Caco-2 (cell line): ENCODE measurements at regions not wholly inside any gene's neighbourhood (a gene's known extent, or its start where the extent isn't known, plus 50 kb on each side); places are given as distances from the start of the nearest gene placed in this dataset.

Experiments
- BruUV-seq: library from RNA; stranded (reverse); fragments of 400-500 nt; replicated peaks from 2 replicates; lab custom pipeline; 2021; lab: Mats Ljungman, UMichigan
- CTCF ChIA-PET: fragments of 300-600 bp; sonication (Branson Sonifier 250); formaldehyde crosslinking; loops from one replicate; lab custom pipeline; 2022; ENCODE audit warnings: antibody characterized with exemption; lab: Charles Lee
- POLR2A ChIA-PET: fragments of 300-600 bp; sonication (Branson Sonifier 250); formaldehyde crosslinking; loops from one replicate; lab custom pipeline; 2022; ENCODE audit warnings: antibody characterized with exemption; lab: Charles Lee
- DNase-seq, 2 experiments: peaks; one replicate each; pipeline versions ENCODE4 v3.0.0 to v3.0.0-alpha.2; 2020 to 2022
- H3K27me3 ChIP-seq: replicated peaks from 2 replicates; pipeline ENCODE4 v1.6.0; 2011; ENCODE audit warnings: low read length; ENCODE audit not compliant: control insufficient read depth, insufficient read depth
- H3K36me3 ChIP-seq: 2 replicates; pipeline ENCODE4 v1.5.1; 2011; ENCODE audit warnings: low read length; ENCODE audit not compliant: control insufficient read depth, insufficient read depth
- H3K4me1 ChIP-seq: fragments of 250-450 bp; sonication (Bioruptor Pico); 2 replicates; pipeline ENCODE4 v1.5.1; 2020; ENCODE audit warnings: mild to moderate bottlenecking
- H3K4me3 ChIP-seq: 2 replicates; pipeline ENCODE4 v1.5.1; 2011; ENCODE audit warnings: low read depth, mild to moderate bottlenecking, control low read depth, low read length
- H3K9me3 ChIP-seq: fragments of 250-450 bp; sonication (Bioruptor Pico); 2 replicates; pipeline ENCODE4 v1.5.1; 2020; ENCODE audit warnings: mild to moderate bottlenecking, moderate library complexity
- H3K27ac Mint-ChIP-seq: one replicate; pipeline ENCODE4 v1.8.0; 2022; ENCODE audit warnings: mixed read lengths; ENCODE audit not compliant: unreplicated experiment
- H3K27me3 Mint-ChIP-seq: one replicate; pipeline ENCODE4 v1.8.0; 2022; ENCODE audit warnings: mixed read lengths; ENCODE audit not compliant: insufficient read depth, unreplicated experiment
- H3K36me3 Mint-ChIP-seq: one replicate; pipeline ENCODE4 v1.8.0; 2022; ENCODE audit warnings: mild to moderate bottlenecking, mixed read lengths; ENCODE audit not compliant: insufficient read depth, unreplicated experiment
- H3K4me1 Mint-ChIP-seq: one replicate; pipeline ENCODE4 v1.8.0; 2022; ENCODE audit warnings: low read depth, mixed read lengths; ENCODE audit not compliant: unreplicated experiment
- H3K4me3 Mint-ChIP-seq: one replicate; pipeline ENCODE4 v1.8.0; 2022; ENCODE audit warnings: mild to moderate bottlenecking, moderate library complexity, mixed read lengths; ENCODE audit not compliant: unreplicated experiment
- H3K9me3 Mint-ChIP-seq: one replicate; pipeline ENCODE4 v1.8.0; 2022; ENCODE audit warnings: mixed read lengths; ENCODE audit not compliant: unreplicated experiment
- intact Hi-C: fragments of 100-400 bp; cut with micrococcal nuclease; formaldehyde crosslinking; loops from one replicate; pipeline ENCODE4 v1.10.0; 2022; ENCODE audit not compliant: unreplicated experiment
- TF ChIP-seq, protein P1 (sequence below), 2 experiments: fragments of 200-600 bp in 1 of 2; IDR thresholded peaks; 1 replicate in 1 of 2; 2 replicates in 1 of 2; pipeline versions ENCODE4 v1.5.1 to v1.8.0; 2011 to 2022; ENCODE audit warnings: antibody characterized with exemption in 1 of 2, control low read depth in 1 of 2, inconsistent platforms in 1 of 2, low read depth in 1 of 2, low read length in 1 of 2, mild to moderate bottlenecking in 1 of 2, moderate library complexity in 1 of 2; ENCODE audit not compliant: insufficient read depth in 1 of 2, severe bottlenecking in 1 of 2, unreplicated experiment in 1 of 2

- Histone ChIP-seq H3K36me3 (no peaks in the 10 kb centered on the region), H3K27me3 (peaks cover 1% of the 10 kb centered on the region), H3K9me3 (no peaks in the 10 kb centered on the region), H3K4me1 (peaks cover 5% of the 10 kb centered on the region; the same call in 1 of the 2 replicates), H3K4me3 (no peak overlapping the region)
- peaks cover 11% of the 10 kb centered on the region for H3K4me1 Mint-ChIP-seq
- no peaks in the 10 kb centered on the region for H3K36me3 Mint-ChIP-seq
- POLR2A ChIA-PET: no interaction called here
- no peak overlapping the region for H3K27ac Mint-ChIP-seq
- intact Hi-C loops: no loop called here
- TF ChIP-seq, protein P1, sequence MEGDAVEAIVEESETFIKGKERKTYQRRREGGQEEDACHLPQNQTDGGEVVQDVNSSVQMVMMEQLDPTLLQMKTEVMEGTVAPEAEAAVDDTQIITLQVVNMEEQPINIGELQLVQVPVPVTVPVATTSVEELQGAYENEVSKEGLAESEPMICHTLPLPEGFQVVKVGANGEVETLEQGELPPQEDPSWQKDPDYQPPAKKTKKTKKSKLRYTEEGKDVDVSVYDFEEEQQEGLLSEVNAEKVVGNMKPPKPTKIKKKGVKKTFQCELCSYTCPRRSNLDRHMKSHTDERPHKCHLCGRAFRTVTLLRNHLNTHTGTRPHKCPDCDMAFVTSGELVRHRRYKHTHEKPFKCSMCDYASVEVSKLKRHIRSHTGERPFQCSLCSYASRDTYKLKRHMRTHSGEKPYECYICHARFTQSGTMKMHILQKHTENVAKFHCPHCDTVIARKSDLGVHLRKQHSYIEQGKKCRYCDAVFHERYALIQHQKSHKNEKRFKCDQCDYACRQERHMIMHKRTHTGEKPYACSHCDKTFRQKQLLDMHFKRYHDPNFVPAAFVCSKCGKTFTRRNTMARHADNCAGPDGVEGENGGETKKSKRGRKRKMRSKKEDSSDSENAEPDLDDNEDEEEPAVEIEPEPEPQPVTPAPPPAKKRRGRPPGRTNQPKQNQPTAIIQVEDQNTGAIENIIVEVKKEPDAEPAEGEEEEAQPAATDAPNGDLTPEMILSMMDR (IDR thresholded peaks at IDR 0.05; ENCODE audit: insufficient read depth in 1 of 2, low read depth in 1 of 2, low read length in 1 of 2, severe bottlenecking in 1 of 2, unreplicated experiment in 1 of 2): no peak
- no TSS peak for BruUV-seq
- H3K27me3 Mint-ChIP-seq: peaks cover 13% of the 10 kb centered on the region
- no peak for DNase-seq
- H3K9me3 Mint-ChIP-seq: no peaks in the 10 kb centered on the region
- no peak overlapping the region for H3K4me3 Mint-ChIP-seq
- CTCF ChIA-PET: interaction anchor here (0.6 kb wide), 1 partner anchor 539 kb away, joined by 5 read pairs; no protein-coding TSS in a partner anchor
Measured at GRCh38 chr9:129256959-129257713, 79.1 kb upstream of the IER5L start.

DNA sequence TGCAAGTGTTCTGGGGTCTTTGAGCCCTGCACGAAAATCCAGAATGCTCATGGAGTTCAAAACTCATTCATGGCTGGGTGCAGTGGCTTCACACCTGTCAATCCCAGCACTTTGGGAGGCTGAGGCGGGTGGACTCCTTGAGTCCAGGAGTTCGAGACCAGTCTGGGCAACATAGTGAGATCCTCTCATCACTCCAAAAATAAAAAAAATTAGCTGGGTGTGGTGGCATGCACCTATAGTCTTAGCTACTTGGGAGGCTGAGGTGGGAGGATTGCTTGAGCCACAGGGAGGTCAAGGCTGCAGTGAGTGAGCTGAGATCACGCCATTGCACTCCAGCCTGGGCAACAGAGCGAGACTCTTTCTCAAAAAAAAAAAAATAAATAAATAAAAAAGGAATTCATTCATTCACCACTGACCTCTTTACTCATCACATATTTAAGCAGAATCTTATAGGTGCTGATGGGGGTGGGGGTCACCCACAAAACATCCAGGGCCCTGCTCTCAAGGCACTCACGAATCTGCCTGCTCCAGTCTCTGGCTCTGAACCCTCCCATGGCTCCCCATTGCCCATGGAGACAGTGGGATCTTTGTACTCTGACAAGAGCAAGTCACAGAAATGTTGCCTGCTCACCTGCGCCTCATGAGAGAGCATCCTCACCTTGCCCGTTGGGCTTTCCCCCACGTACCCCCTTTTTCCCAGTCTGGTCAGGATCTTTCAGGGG is 76.7 kb upstream of the IER5L start:
- no peaks in the 10 kb centered on the region for H3K36me3 Mint-ChIP-seq
- peaks cover 10% of the 10 kb centered on the region for H3K4me1 Mint-ChIP-seq
- no peak overlapping the region for H3K4me3 Mint-ChIP-seq
- Histone ChIP-seq H3K4me3 (no peak overlapping the region), H3K9me3 (no peaks in the 10 kb centered on the region), H3K4me1 (peaks cover 5% of the 10 kb centered on the region; the same call in 1 of the 2 replicates), H3K27me3 (peaks cover under 1% of the 10 kb centered on the region; the same call in 1 of the 2 replicates), H3K36me3 (no peaks in the 10 kb centered on the region)
- H3K27me3 Mint-ChIP-seq: peaks cover 8% of the 10 kb centered on the region
- no peak for DNase-seq
- no peak overlapping the region for H3K27ac Mint-ChIP-seq
- POLR2A ChIA-PET: interaction anchor here (0.6 kb wide), 1 partner anchor 220 kb away, joined by 3 read pairs; no protein-coding TSS in a partner anchor
- H3K9me3 Mint-ChIP-seq: peaks cover under 1% of the 10 kb centered on the region
- TF ChIP-seq, protein P1 (IDR thresholded peaks at IDR 0.05; ENCODE audit: insufficient read depth in 1 of 2, low read depth in 1 of 2, low read length in 1 of 2, severe bottlenecking in 1 of 2, unreplicated experiment in 1 of 2): no peak
- no TSS peak for BruUV-seq
- CTCF ChIA-PET: no interaction called here
- intact Hi-C loops: no loop called here

GRCh38 chr9:129253803-129254381 is 75.8 kb upstream of the IER5L start:
- H3K27me3 Mint-ChIP-seq: peaks cover under 1% of the 10 kb centered on the region
- ChIA-PET CTCF (no interaction called here), POLR2A (interaction anchor here (0.6 kb wide), 1 partner anchor 219 kb away, joined by 3 read pairs; no protein-coding TSS in a partner anchor)
- intact Hi-C loops: no loop called here
- TF ChIP-seq, protein P1 (IDR thresholded peaks at IDR 0.05; ENCODE audit: insufficient read depth in 1 of 2, low read depth in 1 of 2, low read length in 1 of 2, severe bottlenecking in 1 of 2, unreplicated experiment in 1 of 2): no peak
- H3K4me1 ChIP-seq: peaks cover 4% of the 10 kb centered on the region; the same call in 1 of the 2 replicates
- no peaks in the 10 kb centered on the region; the same call in 1 of the 2 replicates for H3K27me3 ChIP-seq
- peaks cover 9% of the 10 kb centered on the region for H3K9me3 Mint-ChIP-seq
- no peaks in the 10 kb centered on the region for H3K36me3 Mint-ChIP-seq
- no peak for DNase-seq
- H3K4me1 Mint-ChIP-seq: peaks cover 1% of the 10 kb centered on the region
- no peak overlapping the region for H3K4me3 Mint-ChIP-seq
- H3K36me3 ChIP-seq: no peaks in the 10 kb centered on the region
- no peak overlapping the region for H3K4me3 ChIP-seq
- no peaks in the 10 kb centered on the region for H3K9me3 ChIP-seq
- no peak overlapping the region for H3K27ac Mint-ChIP-seq
- BruUV-seq: no TSS peak
